ENCODE measurements at regions not wholly inside any gene's neighbourhood (a gene's known extent, or its start where the extent isn't known, plus 50 kb on each side); places are given as distances from the start of the nearest gene placed in this dataset.

- in situ Hi-C loops (cut with HindIII; ENCODE audit: low pct_unique_long_range_greater_than_20kb, low sequenced_read_pairs) = no loop called here
- DNase-seq (ENCODE audit: low read depth in 1 of 2, low spot score in 1 of 2) = peak in 1 of 2 experiments; percentile 12
- TF ChIP-seq JUND (IDR thresholded peaks at IDR 0.05; ENCODE audit: low read depth) = no peak
Observed at GRCh38 chr2:12980817-12981216, 264.1 kb downstream of the TRIB2 start.

GRCh38 chr2:12982149-12982584 is 265.4 kb downstream of the TRIB2 start:
- DNase-seq (ENCODE audit: low read depth in 1 of 2, low spot score in 1 of 2) = no peak
- TF ChIP-seq JUND (IDR thresholded peaks at IDR 0.05; ENCODE audit: low read depth) = no peak
- in situ Hi-C loops (cut with HindIII; ENCODE audit: low pct_unique_long_range_greater_than_20kb, low sequenced_read_pairs) = no loop called here

- no peak for DNase-seq (ENCODE audit: low read depth in 1 of 2, low spot score in 1 of 2)
- in situ Hi-C loops (cut with HindIII; ENCODE audit: low pct_unique_long_range_greater_than_20kb, low sequenced_read_pairs) = no loop called here
- TF ChIP-seq JUND (IDR thresholded peaks at IDR 0.05; ENCODE audit: low read depth) = no peak
Observed at GRCh38 chr2:12987246-12987645, 270.5 kb downstream of the TRIB2 start.

- TF ChIP-seq JUND (IDR thresholded peaks at IDR 0.05; ENCODE audit: low read depth) = no peak
- no peak for DNase-seq (ENCODE audit: low read depth in 1 of 2, low spot score in 1 of 2)
- in situ Hi-C loops (cut with HindIII; ENCODE audit: low pct_unique_long_range_greater_than_20kb, low sequenced_read_pairs) = no loop called here
Observed at GRCh38 chr2:12988279-12988678, 271.5 kb downstream of the TRIB2 start.

- in situ Hi-C loops (cut with HindIII; ENCODE audit: low pct_unique_long_range_greater_than_20kb, low sequenced_read_pairs) = no loop called here
- no peak for DNase-seq (ENCODE audit: low read depth in 1 of 2, low spot score in 1 of 2)
- TF ChIP-seq JUND (IDR thresholded peaks at IDR 0.05; ENCODE audit: low read depth) = no peak
Observed at GRCh38 chr2:12990523-12990922, 273.8 kb downstream of the TRIB2 start.

- no peak for TF ChIP-seq JUND (IDR thresholded peaks at IDR 0.05; ENCODE audit: low read depth)
- in situ Hi-C loops (cut with HindIII; ENCODE audit: low pct_unique_long_range_greater_than_20kb, low sequenced_read_pairs) = no loop called here
- DNase-seq (ENCODE audit: low read depth in 1 of 2, low spot score in 1 of 2) = no peak
Observed at GRCh38 chr2:12998685-12999084, 281.9 kb downstream of the TRIB2 start.

- in situ Hi-C loops (cut with HindIII; ENCODE audit: low pct_unique_long_range_greater_than_20kb, low sequenced_read_pairs) = no loop called here
- no peak for DNase-seq (ENCODE audit: low read depth in 1 of 2, low spot score in 1 of 2)
- TF ChIP-seq JUND (IDR thresholded peaks at IDR 0.05; ENCODE audit: low read depth) = no peak
Observed at GRCh38 chr2:13000664-13001363, 284.1 kb downstream of the TRIB2 start.

- no peak for DNase-seq (ENCODE audit: low read depth in 1 of 2, low spot score in 1 of 2)
- TF ChIP-seq JUND (IDR thresholded peaks at IDR 0.05; ENCODE audit: low read depth) = no peak
- in situ Hi-C loops (cut with HindIII; ENCODE audit: low pct_unique_long_range_greater_than_20kb, low sequenced_read_pairs) = no loop called here
Observed at GRCh38 chr2:13001408-13001807, 284.7 kb downstream of the TRIB2 start.

- no peak for DNase-seq (ENCODE audit: low read depth in 1 of 2, low spot score in 1 of 2)
- TF ChIP-seq JUND (IDR thresholded peaks at IDR 0.05; ENCODE audit: low read depth) = no peak
- in situ Hi-C loops (cut with HindIII; ENCODE audit: low pct_unique_long_range_greater_than_20kb, low sequenced_read_pairs) = no loop called here
Observed at GRCh38 chr2:13002536-13003331, 286.0 kb downstream of the TRIB2 start.

- no peak for TF ChIP-seq JUND (IDR thresholded peaks at IDR 0.05; ENCODE audit: low read depth)
- DNase-seq (ENCODE audit: low read depth in 1 of 2, low spot score in 1 of 2) = no peak
- in situ Hi-C loops (cut with HindIII; ENCODE audit: low pct_unique_long_range_greater_than_20kb, low sequenced_read_pairs) = no loop called here
Observed at GRCh38 chr2:13003500-13003899, 286.8 kb downstream of the TRIB2 start.

- no peak for TF ChIP-seq JUND (IDR thresholded peaks at IDR 0.05; ENCODE audit: low read depth)
- in situ Hi-C loops (cut with HindIII; ENCODE audit: low pct_unique_long_range_greater_than_20kb, low sequenced_read_pairs) = no loop called here
- no peak for DNase-seq (ENCODE audit: low read depth in 1 of 2, low spot score in 1 of 2)
Observed at GRCh38 chr2:13005048-13005447, 288.3 kb downstream of the TRIB2 start.

- in situ Hi-C loops (cut with HindIII; ENCODE audit: low pct_unique_long_range_greater_than_20kb, low sequenced_read_pairs) = no loop called here
Observed at GRCh38 chr2:13005761-13006335, 289.1 kb downstream of the TRIB2 start.

GRCh38 chr2:13006426-13006825 is 289.7 kb downstream of the TRIB2 start:
- in situ Hi-C loops (cut with HindIII; ENCODE audit: low pct_unique_long_range_greater_than_20kb, low sequenced_read_pairs) = no loop called here
- no peak for TF ChIP-seq JUND (IDR thresholded peaks at IDR 0.05; ENCODE audit: low read depth)
- DNase-seq (ENCODE audit: low read depth in 1 of 2, low spot score in 1 of 2) = no peak

More at GRCh38 chr2:13005761-13006335, 289.1 kb downstream of the TRIB2 start:
- no peak for DNase-seq (ENCODE audit: low read depth in 1 of 2, low spot score in 1 of 2)
- no peak for TF ChIP-seq JUND (IDR thresholded peaks at IDR 0.05; ENCODE audit: low read depth)
